Motor neuron (in vitro differentiated cells): ENCODE measurements at regions not wholly inside any gene's neighbourhood (a gene's known extent, or its start where the extent isn't known, plus 50 kb on each side); places are given as distances from the start of the nearest gene placed in this dataset.

ENCODE experiments used
- ATAC-seq, 8 experiments: fragments of 200-7000 bp; cut with Tn5 transposase; replicated peaks in 6 of 8; 2 replicates each; pipeline ENCODE4 v1.8.0; 2021; ENCODE audit warnings: mild to moderate bottlenecking in 8 of 8, moderate library complexity in 8 of 8
- H3K27ac ChIP-seq, 2 donors: fragments of 250-450 bp; sonication (Bioruptor Pico); 2 replicates each; pipeline ENCODE4 v1.9.0; 2021; ENCODE audit warnings: antibody characterized with exemption in 2 of 2, mild to moderate bottlenecking in 2 of 2, moderate library complexity in 1 of 2
- H3K4me1 ChIP-seq, 2 donors: fragments of 250-450 bp; sonication (Bioruptor Pico); replicated peaks in 1 of 2; 2 replicates each; pipeline ENCODE4 v1.6.1; 2021; ENCODE audit warnings: antibody characterized with exemption in 2 of 2, mild to moderate bottlenecking in 2 of 2, moderate library complexity in 1 of 2
- H3K4me3 ChIP-seq, 5 donors: fragments of 250-450 bp; sonication (Bioruptor Pico); 2 replicates each; pipeline ENCODE4 v1.9.0; 2021; ENCODE audit warnings: antibody characterized with exemption in 5 of 5, mild to moderate bottlenecking in 5 of 5, moderate library complexity in 4 of 5
- WGBS, 10 experiments: fragments of 450-650 bp; shearing (Covaris generic); methylation state at CpG; one replicate each; pipeline ENCODE4 v1.0.0; 2022; 5-methylcytosine and 5-hydroxymethylcytosine counted together
- in situ Hi-C, 9 experiments: fragments of 400-800 bp; cut with MboI; loops; one replicate each; pipeline ENCODE4 v1.15.0; 2021; ENCODE audit warnings: low sequenced_read_pairs in 9 of 9, low pct_unique_long_range_greater_than_20kb in 2 of 9; ENCODE audit not compliant: unreplicated experiment in 9 of 9

- WGBS, 10 experiments, result 0 to 100% (median 85%) methylated on average over 1 to 4 of the region's 4 CpGs
- no peaks in the 10 kb centered on the region for H3K4me1 ChIP-seq
- no peak overlapping the region for H3K4me3 ChIP-seq
- no peak for ATAC-seq
- in situ Hi-C loops, result no loop called here
- no peak overlapping the region for H3K27ac ChIP-seq
Observed at GRCh38 chr7:94832051-94832450, 75.3 kb upstream of the PPP1R9A start.

- no peaks in the 10 kb centered on the region for H3K4me1 ChIP-seq
- 0 to 100% (median 81%) methylated on average over 1 to 2 of the region's 2 CpGs; no CpG with 5 or more reads in 4 of the 10 experiments for WGBS, 10 experiments
- in situ Hi-C loops, result no loop called here
- no peak overlapping the region for H3K4me3 ChIP-seq
- H3K27ac ChIP-seq, result no peak overlapping the region
- ATAC-seq, result no peak
Observed at GRCh38 chr7:94834359-94834758, 73.0 kb upstream of the PPP1R9A start.

- Histone ChIP-seq H3K4me1 (no peaks in the 10 kb centered on the region), H3K27ac (no peak overlapping the region), H3K4me3 (no peak overlapping the region)
- 39 to 100% (median 82%) methylated on average over 2 to 3 of the region's 3 CpGs; no CpG with 5 or more reads in 3 of the 10 experiments for WGBS, 10 experiments
- in situ Hi-C loops, result no loop called here
- ATAC-seq, result no peak
Observed at GRCh38 chr7:94838717-94839116, 68.7 kb upstream of the PPP1R9A start.

- no peaks in the 10 kb centered on the region for H3K4me1 ChIP-seq
- H3K27ac ChIP-seq, result no peak overlapping the region
- in situ Hi-C loops, result no loop called here
- 14 to 100% (median 69%) methylated on average over 1 of the region's 1 CpG; no CpG with 5 or more reads in 4 of the 10 experiments for WGBS, 10 experiments
- no peak for ATAC-seq
- H3K4me3 ChIP-seq, result no peak overlapping the region
Observed at GRCh38 chr7:94843553-94843952, 63.8 kb upstream of the PPP1R9A start.

GRCh38 chr7:94848531-94848930 is 58.9 kb upstream of the PPP1R9A start:
- WGBS, 10 experiments, result 29 to 100% (median 89%) methylated on average over 1 to 2 of the region's 2 CpGs; no CpG with 5 or more reads in 2 of the 10 experiments
- in situ Hi-C loops, result no loop called here
- Histone ChIP-seq H3K27ac (no peak overlapping the region), H3K4me3 (no peak overlapping the region), H3K4me1 (no peaks in the 10 kb centered on the region)
- no peak for ATAC-seq

DNA sequence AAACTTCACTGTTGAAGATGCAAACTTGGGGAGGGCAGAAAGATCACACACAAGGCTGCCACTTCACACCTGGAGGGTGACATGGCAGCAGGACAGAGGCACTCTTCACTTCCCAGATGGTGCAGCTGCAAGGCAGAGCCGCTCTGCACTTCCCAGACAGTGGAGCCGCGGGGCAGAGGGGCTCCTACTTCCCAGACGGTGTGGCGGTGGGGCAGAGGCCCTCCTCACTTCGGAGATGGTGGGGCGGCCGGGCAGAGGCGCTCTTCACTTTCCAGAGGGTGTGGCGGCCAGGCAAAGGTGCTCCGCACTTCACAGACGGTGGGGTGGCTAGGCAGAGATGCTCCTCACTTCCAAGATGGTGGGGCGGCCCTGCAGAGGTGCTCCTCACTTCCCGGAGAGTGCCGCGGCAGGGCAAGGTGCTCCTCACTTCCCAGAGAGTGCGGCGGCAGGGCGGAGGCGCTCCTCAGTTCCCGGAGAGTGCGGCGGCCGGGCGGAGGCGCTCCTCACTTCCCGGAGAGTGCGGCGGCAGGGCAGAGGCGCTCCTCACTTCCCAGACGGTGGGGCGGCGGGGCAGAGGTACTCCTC is 58.3 kb upstream of the PPP1R9A start:
- ATAC-seq, result no peak
- WGBS, 10 experiments, result 17 to 100% methylated on average over 1 of the region's 33 CpGs; no CpG with 5 or more reads in 8 of the 10 experiments
- H3K4me1 ChIP-seq, result no peaks in the 10 kb centered on the region
- in situ Hi-C loops, result no loop called here
- H3K27ac ChIP-seq, result no peak overlapping the region
- H3K4me3 ChIP-seq, result no peak overlapping the region

- no peak overlapping the region for H3K4me3 ChIP-seq
- no peaks in the 10 kb centered on the region for H3K4me1 ChIP-seq
- no peak for ATAC-seq
- WGBS, 10 experiments, result 20 to 100% (median 55%) methylated on average over 2 to 5 of the region's 22 CpGs; no CpG with 5 or more reads in 4 of the 10 experiments
- H3K27ac ChIP-seq, result no peak overlapping the region
- in situ Hi-C loops, result no loop called here
Observed at GRCh38 chr7:94849636-94850208, 57.7 kb upstream of the PPP1R9A start.

DNA sequence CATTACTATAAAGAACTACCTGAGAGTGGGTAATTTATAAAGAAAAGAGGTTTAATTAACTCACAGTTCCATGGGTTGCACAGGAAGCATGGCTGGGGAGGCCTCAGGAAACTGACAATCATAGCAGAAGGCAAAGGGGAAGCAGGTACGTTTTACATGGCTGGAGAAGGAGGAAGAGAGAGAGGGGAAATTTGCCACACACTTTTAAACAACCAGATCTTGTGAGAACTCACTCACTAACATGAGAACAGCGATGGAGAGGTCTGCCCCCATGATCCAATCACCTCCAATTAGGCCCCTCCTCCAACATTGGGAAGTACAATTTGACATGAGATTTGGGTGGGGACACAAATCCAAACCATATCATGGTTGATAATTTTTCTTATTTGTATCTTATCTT is 51.8 kb upstream of the PPP1R9A start:
- ATAC-seq, result no peak
- in situ Hi-C loops, result no loop called here
- Histone ChIP-seq H3K4me3 (no peak overlapping the region), H3K27ac (no peak overlapping the region), H3K4me1 (no peaks in the 10 kb centered on the region)
- WGBS, 10 experiments, result 0 to 71% (median 37%) methylated on average over 1 to 2 of the region's 2 CpGs; no CpG with 5 or more reads in 2 of the 10 experiments

GRCh38 chr7:94856643-94857042 is 50.8 kb upstream of the PPP1R9A start:
- 29 to 100% (median 91%) methylated on average over 1 of the region's 1 CpG; no CpG with 5 or more reads in 1 of the 10 experiments for WGBS, 10 experiments
- no peak overlapping the region for H3K4me3 ChIP-seq
- no peak for ATAC-seq
- H3K4me1 ChIP-seq, result no peaks in the 10 kb centered on the region
- H3K27ac ChIP-seq, result no peak overlapping the region
- in situ Hi-C loops, result no loop called here
